Muscle of back (tissue), 3 donors: ENCODE measurements at regions not wholly inside any gene's neighbourhood (a gene's known extent, or its start where the extent isn't known, plus 50 kb on each side); places are given as distances from the start of the nearest gene placed in this dataset.
"Not testable (repeated sequence)": the region's sequence is repeated elsewhere in the genome, so short reads cannot be mapped to it uniquely, and the experiment has no call there.

Experiments used
- DNase-seq, 3 donors: peaks; one replicate each; pipeline versions ENCODE4 v3.0.0 to v3.0.0-alpha.2; 2013

- DNase-seq = not testable (repeated sequence)
Observed at GRCh38 chr10:95137990-95138625, 55.9 kb upstream of the ACSM6 start.

- no peak for DNase-seq
Observed at GRCh38 chr10:95134490-95134889, 59.5 kb upstream of the ACSM6 start.

- DNase-seq = no peak
Observed at GRCh38 chr10:95133997-95134396, 60.0 kb upstream of the ACSM6 start.

GRCh38 chr10:95133016-95133752 lies 60.9 kb upstream of the ACSM6 start:
- peak; percentile 38 to 47 (median 40) for DNase-seq

GRCh38 chr10:95130429-95130828 lies 61.1 kb upstream of the CYP2C8 start:
- not testable (repeated sequence) for DNase-seq

- no peak for DNase-seq
Observed at GRCh38 chr10:95125582-95125981, 56.3 kb upstream of the CYP2C8 start.

GRCh38 chr10:95122736-95123135 lies 53.4 kb upstream of the CYP2C8 start:
- no peak for DNase-seq

GRCh38 chr10:95121904-95122303 lies 52.6 kb upstream of the CYP2C8 start:
- DNase-seq = peak in 1 of 3 donors; percentile 7
